ENCODE measurements at regions not wholly inside any gene's neighbourhood (a gene's known extent, or its start where the extent isn't known, plus 50 kb on each side); places are given as distances from the start of the nearest gene placed in this dataset.

DNA sequence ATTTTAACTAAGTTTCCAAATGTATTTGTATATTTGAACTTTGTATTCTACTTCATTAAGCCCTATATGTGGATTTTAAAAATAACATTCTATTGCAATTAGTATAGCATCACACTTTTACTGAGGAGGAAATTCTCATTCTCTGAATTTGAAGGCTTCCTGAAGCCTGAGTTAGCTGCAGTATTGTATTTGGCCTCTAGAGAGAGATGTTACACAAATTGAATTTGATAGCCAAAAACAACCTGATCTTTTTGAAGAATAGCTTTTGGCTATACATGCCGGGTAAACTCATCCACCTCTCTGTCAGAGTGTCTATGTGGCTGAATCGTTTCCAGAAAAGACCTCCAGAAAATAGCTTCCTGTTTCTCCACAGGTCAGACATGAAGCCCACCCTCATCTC, 316.5 kb upstream of the OR4E1 start:
- Mint-ChIP-seq H3K4me3 (no peak overlapping the region), H3K4me1 (no peaks in the 10 kb centered on the region), H3K9me3 (peaks cover 3% of the 10 kb centered on the region), H3K27me3 (ENCODE audit: low read depth) (peaks cover 25% of the 10 kb centered on the region), H3K27ac (ENCODE audit: unreplicated experiment) (no peak overlapping the region), H3K36me3 (ENCODE audit: low read depth) (no peaks in the 10 kb centered on the region)
- DNase-seq (ENCODE audit: low read depth, low spot score) = no peak
- TF ChIP-seq, protein P1, sequence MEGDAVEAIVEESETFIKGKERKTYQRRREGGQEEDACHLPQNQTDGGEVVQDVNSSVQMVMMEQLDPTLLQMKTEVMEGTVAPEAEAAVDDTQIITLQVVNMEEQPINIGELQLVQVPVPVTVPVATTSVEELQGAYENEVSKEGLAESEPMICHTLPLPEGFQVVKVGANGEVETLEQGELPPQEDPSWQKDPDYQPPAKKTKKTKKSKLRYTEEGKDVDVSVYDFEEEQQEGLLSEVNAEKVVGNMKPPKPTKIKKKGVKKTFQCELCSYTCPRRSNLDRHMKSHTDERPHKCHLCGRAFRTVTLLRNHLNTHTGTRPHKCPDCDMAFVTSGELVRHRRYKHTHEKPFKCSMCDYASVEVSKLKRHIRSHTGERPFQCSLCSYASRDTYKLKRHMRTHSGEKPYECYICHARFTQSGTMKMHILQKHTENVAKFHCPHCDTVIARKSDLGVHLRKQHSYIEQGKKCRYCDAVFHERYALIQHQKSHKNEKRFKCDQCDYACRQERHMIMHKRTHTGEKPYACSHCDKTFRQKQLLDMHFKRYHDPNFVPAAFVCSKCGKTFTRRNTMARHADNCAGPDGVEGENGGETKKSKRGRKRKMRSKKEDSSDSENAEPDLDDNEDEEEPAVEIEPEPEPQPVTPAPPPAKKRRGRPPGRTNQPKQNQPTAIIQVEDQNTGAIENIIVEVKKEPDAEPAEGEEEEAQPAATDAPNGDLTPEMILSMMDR (conservative IDR thresholded peaks at IDR 0.05) = peak; percentile 57

DNA sequence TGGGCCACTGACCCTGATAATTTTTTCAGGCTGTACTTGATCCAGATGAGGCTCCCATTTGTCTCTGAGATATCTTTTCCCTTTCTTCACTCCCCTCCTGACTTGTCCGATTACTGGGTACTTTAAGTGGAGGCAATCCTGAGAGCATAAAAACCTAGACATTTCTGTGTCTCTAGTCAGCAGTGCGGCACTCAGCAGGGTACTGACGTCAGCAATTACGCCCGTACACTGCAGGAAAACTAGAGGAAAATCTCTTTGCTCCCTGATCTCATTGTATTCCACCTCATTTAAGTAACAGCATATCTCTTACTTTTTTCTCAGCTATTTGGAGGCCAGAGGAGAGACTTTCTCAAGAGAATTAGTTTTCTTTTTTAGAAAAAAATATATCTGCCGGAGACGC, 315.5 kb upstream of the OR4E1 start:
- no peak overlapping the region for H3K27ac Mint-ChIP-seq (ENCODE audit: unreplicated experiment)
- no peaks in the 10 kb centered on the region for H3K36me3 Mint-ChIP-seq (ENCODE audit: low read depth)
- no peaks in the 10 kb centered on the region for H3K9me3 Mint-ChIP-seq
- H3K4me1 Mint-ChIP-seq = no peaks in the 10 kb centered on the region
- no peak overlapping the region for H3K4me3 Mint-ChIP-seq
- DNase-seq (ENCODE audit: low read depth, low spot score) = no peak
- peaks cover 31% of the 10 kb centered on the region for H3K27me3 Mint-ChIP-seq (ENCODE audit: low read depth)
- TF ChIP-seq, protein P1 (conservative IDR thresholded peaks at IDR 0.05) = no peak

- Mint-ChIP-seq H3K4me3 (no peak overlapping the region), H3K27me3 (ENCODE audit: low read depth) (peaks cover 35% of the 10 kb centered on the region), H3K4me1 (no peaks in the 10 kb centered on the region), H3K27ac (ENCODE audit: unreplicated experiment) (no peak overlapping the region), H3K9me3 (no peaks in the 10 kb centered on the region), H3K36me3 (ENCODE audit: low read depth) (no peaks in the 10 kb centered on the region)
- TF ChIP-seq, protein P1 (conservative IDR thresholded peaks at IDR 0.05) = no peak
- no peak for DNase-seq (ENCODE audit: low read depth, low spot score)
Measured at GRCh38 chr14:21988413-21988812, 314.8 kb upstream of the OR4E1 start.

GRCh38 chr14:21987937-21988336, 314.3 kb upstream of the OR4E1 start:
- no peak overlapping the region for H3K27ac Mint-ChIP-seq (ENCODE audit: unreplicated experiment)
- DNase-seq (ENCODE audit: low read depth, low spot score) = peak; percentile 14
- H3K36me3 Mint-ChIP-seq (ENCODE audit: low read depth) = no peaks in the 10 kb centered on the region
- no peaks in the 10 kb centered on the region for H3K4me1 Mint-ChIP-seq
- no peaks in the 10 kb centered on the region for H3K9me3 Mint-ChIP-seq
- H3K4me3 Mint-ChIP-seq = no peak overlapping the region
- peaks cover 31% of the 10 kb centered on the region for H3K27me3 Mint-ChIP-seq (ENCODE audit: low read depth)
- TF ChIP-seq, protein P1 (conservative IDR thresholded peaks at IDR 0.05) = peak; percentile 70

- H3K27me3 Mint-ChIP-seq (ENCODE audit: low read depth) = peaks cover 36% of the 10 kb centered on the region
- no peak for DNase-seq (ENCODE audit: low read depth, low spot score)
- TF ChIP-seq, protein P1 (conservative IDR thresholded peaks at IDR 0.05) = no peak
- H3K9me3 Mint-ChIP-seq = no peaks in the 10 kb centered on the region
- H3K4me1 Mint-ChIP-seq = no peaks in the 10 kb centered on the region
- no peak overlapping the region for H3K4me3 Mint-ChIP-seq
- no peaks in the 10 kb centered on the region for H3K36me3 Mint-ChIP-seq (ENCODE audit: low read depth)
- H3K27ac Mint-ChIP-seq (ENCODE audit: unreplicated experiment) = no peak overlapping the region
Measured at GRCh38 chr14:21985081-21985480, 311.5 kb upstream of the OR4E1 start.

DNA sequence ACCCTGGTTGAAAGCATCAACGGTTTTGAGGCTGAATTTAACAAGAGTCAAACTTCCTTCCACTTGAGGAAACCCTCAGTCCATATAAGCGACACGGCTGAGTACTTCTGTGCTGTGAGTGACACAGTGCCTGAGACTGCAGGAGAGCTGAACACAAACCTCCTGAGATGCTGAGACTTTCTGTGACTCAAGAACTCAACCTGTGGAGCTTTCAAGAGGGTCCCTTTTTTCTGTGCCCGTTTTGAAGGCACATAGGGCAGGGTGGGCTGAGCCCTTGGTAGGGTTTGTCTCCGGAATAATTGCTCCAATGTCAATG, 305.3 kb upstream of the OR4E1 start:
- Mint-ChIP-seq H3K4me1 (no peaks in the 10 kb centered on the region), H3K27ac (ENCODE audit: unreplicated experiment) (no peak overlapping the region), H3K27me3 (ENCODE audit: low read depth) (peaks cover 62% of the 10 kb centered on the region), H3K36me3 (ENCODE audit: low read depth) (no peaks in the 10 kb centered on the region), H3K4me3 (no peak overlapping the region), H3K9me3 (no peaks in the 10 kb centered on the region)
- TF ChIP-seq, protein P1 (conservative IDR thresholded peaks at IDR 0.05) = no peak
- DNase-seq (ENCODE audit: low read depth, low spot score) = no peak

All from neural crest cell (in vitro differentiated cells).